ENCODE measurements at regions not wholly inside any gene's neighbourhood (a gene's known extent, or its start where the extent isn't known, plus 50 kb on each side); places are given as distances from the start of the nearest gene placed in this dataset.

DNA sequence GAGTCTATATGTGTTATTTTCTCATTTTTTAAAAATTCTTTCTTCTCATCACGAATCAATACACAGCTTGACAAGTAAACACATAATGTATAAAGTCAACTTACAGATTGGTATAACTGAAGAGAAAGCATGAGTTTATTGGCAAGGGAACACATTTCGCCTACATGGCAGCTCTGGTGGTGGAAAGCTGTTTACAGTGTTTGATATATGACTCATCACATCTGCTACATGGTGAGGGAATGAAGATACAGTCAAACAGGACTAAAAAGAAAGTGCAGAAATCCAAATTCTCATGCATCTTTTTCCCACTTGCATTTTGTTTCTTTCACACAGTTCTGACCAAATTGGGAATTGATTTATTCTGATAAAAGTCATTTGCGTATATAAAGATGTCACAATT lies 122.2 kb upstream of the ADGRL4 start:
- Histone ChIP-seq H3K36me3 (ENCODE audit: insufficient read depth, low read length) (no peaks in the 10 kb centered on the region), H3K4me3 (no peak overlapping the region), H3K9ac (ENCODE audit: insufficient read length) (no peak overlapping the region), H3K9me3 (ENCODE audit: low read depth, low read length) (no peaks in the 10 kb centered on the region), H3K27ac (no peak overlapping the region)
- DNase-seq (ENCODE audit: low read depth, low spot score): no peak
- TF ChIP-seq EZH2 (IDR thresholded peaks at IDR 0.05) (no peak), FOXP2 (optimal IDR thresholded peaks at IDR 0.05; ENCODE audit: control extremely low read depth, extremely low read length, insufficient read depth) (no peak), POLR2AphosphoS5 (IDR thresholded peaks at IDR 0.05; ENCODE audit: borderline replicate concordance, low read depth, low read length) (no peak)

DNA sequence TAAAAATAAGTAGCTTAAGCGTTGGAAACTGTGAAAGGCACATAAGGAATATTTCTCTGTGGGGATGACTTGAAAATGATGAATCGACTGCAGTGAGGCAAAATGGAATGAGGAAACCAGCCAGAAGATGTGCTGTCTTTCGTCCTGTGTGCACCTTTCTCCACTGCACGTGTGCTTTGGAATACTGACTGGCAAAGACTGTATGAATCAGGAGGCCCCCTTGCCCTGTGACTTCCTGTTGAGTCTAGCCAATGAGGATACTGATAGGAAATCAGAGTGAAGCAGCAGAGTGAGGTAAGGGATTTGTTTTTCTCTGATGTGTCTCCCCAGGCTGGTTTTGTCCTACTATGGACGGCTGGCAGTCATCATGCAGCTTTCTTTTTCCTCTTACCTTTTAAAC lies 118.2 kb upstream of the ADGRL4 start:
- H3K36me3 ChIP-seq (ENCODE audit: insufficient read depth, low read length): no peaks in the 10 kb centered on the region
- no peaks in the 10 kb centered on the region for H3K9me3 ChIP-seq (ENCODE audit: low read depth, low read length)
- TF ChIP-seq POLR2AphosphoS5 (IDR thresholded peaks at IDR 0.05; ENCODE audit: borderline replicate concordance, low read depth, low read length) (no peak), FOXP2 (optimal IDR thresholded peaks at IDR 0.05; ENCODE audit: control extremely low read depth, extremely low read length, insufficient read depth) (no peak), EZH2 (IDR thresholded peaks at IDR 0.05) (no peak)
- H3K27ac ChIP-seq: no peak overlapping the region
- H3K4me3 ChIP-seq: no peak overlapping the region
- DNase-seq (ENCODE audit: low read depth, low spot score): no peak
- no peak overlapping the region for H3K9ac ChIP-seq (ENCODE audit: insufficient read length)

DNA sequence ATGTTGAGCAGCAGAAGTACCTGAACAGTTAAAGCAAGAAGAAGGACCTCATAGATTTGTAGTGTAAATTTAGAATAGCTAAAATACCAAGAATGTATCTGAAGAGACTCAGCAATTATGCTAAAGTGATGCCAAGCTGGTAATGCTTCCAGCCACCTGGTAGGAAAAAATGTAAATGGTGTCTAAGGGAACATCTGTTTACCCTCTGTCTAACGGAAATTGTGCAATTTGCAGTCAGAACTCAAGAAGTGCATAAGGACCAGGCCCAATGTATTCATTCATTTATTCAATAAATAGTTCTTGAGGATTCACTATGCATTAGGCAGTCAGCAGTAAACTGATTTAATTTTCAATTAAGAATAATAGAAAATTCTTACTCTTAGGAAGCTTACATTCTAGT lies 116.0 kb upstream of the ADGRL4 start:
- Histone ChIP-seq H3K27ac (no peak overlapping the region), H3K9me3 (ENCODE audit: low read depth, low read length) (no peaks in the 10 kb centered on the region), H3K36me3 (ENCODE audit: insufficient read depth, low read length) (no peaks in the 10 kb centered on the region), H3K4me3 (no peak overlapping the region), H3K9ac (ENCODE audit: insufficient read length) (no peak overlapping the region)
- DNase-seq (ENCODE audit: low read depth, low spot score): no peak
- no peak for TF ChIP-seq EZH2 (IDR thresholded peaks at IDR 0.05)
- TF ChIP-seq POLR2AphosphoS5 (IDR thresholded peaks at IDR 0.05; ENCODE audit: borderline replicate concordance, low read depth, low read length): no peak
- TF ChIP-seq FOXP2 (optimal IDR thresholded peaks at IDR 0.05; ENCODE audit: control extremely low read depth, extremely low read length, insufficient read depth): no peak

DNA sequence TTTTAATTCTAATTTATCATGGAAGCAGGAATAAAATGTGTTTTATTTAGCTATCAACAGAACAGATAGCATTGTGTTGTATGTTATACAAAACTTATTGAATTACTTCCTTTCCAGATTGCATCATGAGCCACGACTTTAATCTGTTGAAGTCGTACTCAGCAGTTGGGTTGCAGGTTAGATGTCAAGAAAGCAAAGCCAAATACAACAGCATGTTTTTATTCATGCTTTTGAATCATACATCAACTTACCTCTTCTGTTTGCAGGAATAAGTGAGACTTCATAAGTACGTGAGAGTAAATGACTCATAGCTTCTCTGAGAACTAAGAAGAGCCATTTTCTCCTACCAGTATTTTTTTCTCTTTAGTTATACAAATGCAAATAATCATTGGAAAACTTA lies 110.8 kb upstream of the ADGRL4 start:
- Histone ChIP-seq H3K27ac (no peak overlapping the region), H3K36me3 (ENCODE audit: insufficient read depth, low read length) (no peaks in the 10 kb centered on the region), H3K9ac (ENCODE audit: insufficient read length) (no peak overlapping the region), H3K9me3 (ENCODE audit: low read depth, low read length) (no peaks in the 10 kb centered on the region), H3K4me3 (no peak overlapping the region)
- TF ChIP-seq FOXP2 (optimal IDR thresholded peaks at IDR 0.05; ENCODE audit: control extremely low read depth, extremely low read length, insufficient read depth): no peak
- TF ChIP-seq POLR2AphosphoS5 (IDR thresholded peaks at IDR 0.05; ENCODE audit: borderline replicate concordance, low read depth, low read length): no peak
- TF ChIP-seq EZH2 (IDR thresholded peaks at IDR 0.05): no peak
- no peak for DNase-seq (ENCODE audit: low read depth, low spot score)

DNA sequence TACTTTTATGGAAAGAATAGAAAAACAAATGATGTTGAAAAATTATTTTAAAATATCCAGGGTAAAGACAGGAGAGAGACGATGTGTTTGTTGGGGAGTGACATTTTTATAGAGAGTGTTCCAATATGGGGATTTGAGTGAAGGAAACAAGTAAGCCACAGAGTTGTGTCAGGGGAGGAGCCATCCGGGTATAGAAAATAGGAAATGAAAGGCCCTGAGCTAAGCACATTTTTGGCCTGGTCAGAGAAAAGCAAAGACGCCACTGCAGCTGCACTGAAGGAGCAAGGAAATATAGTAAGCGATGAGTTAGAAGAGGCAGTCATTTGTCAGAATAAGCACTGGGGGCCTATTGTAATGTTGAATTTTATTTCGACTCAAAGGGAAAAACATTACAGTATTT lies 107.3 kb upstream of the ADGRL4 start:
- TF ChIP-seq EZH2 (IDR thresholded peaks at IDR 0.05) (no peak), POLR2AphosphoS5 (IDR thresholded peaks at IDR 0.05; ENCODE audit: borderline replicate concordance, low read depth, low read length) (no peak), FOXP2 (optimal IDR thresholded peaks at IDR 0.05; ENCODE audit: control extremely low read depth, extremely low read length, insufficient read depth) (no peak)
- Histone ChIP-seq H3K9me3 (ENCODE audit: low read depth, low read length) (no peaks in the 10 kb centered on the region), H3K4me3 (no peak overlapping the region), H3K27ac (no peak overlapping the region), H3K9ac (ENCODE audit: insufficient read length) (no peak overlapping the region), H3K36me3 (ENCODE audit: insufficient read depth, low read length) (no peaks in the 10 kb centered on the region)
- DNase-seq (ENCODE audit: low read depth, low spot score): no peak

DNA sequence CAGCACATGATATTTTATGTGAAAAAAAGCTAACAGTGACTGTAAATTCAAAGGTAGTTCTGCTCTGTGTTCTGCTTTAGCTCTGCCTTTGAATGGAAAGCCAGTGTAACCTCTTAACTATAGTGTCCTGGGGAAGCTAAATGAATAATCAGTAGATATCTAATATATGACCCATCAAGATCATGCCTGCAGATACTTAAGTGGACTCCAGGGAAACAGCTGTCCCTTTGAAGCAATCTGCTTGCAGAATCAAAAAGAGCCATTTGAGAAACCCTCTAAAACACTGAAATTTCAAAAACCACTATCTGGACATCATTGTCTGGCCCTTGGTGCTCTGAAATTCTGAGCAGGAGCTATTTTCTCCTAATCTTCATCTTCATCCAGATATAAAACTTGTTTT lies 104.2 kb upstream of the ADGRL4 start:
- Histone ChIP-seq H3K9me3 (ENCODE audit: low read depth, low read length) (no peaks in the 10 kb centered on the region), H3K36me3 (ENCODE audit: insufficient read depth, low read length) (no peaks in the 10 kb centered on the region), H3K27ac (no peak overlapping the region), H3K9ac (ENCODE audit: insufficient read length) (no peak overlapping the region), H3K4me3 (no peak overlapping the region)
- TF ChIP-seq POLR2AphosphoS5 (IDR thresholded peaks at IDR 0.05; ENCODE audit: borderline replicate concordance, low read depth, low read length): no peak
- no peak for TF ChIP-seq EZH2 (IDR thresholded peaks at IDR 0.05)
- no peak for TF ChIP-seq FOXP2 (optimal IDR thresholded peaks at IDR 0.05; ENCODE audit: control extremely low read depth, extremely low read length, insufficient read depth)
- DNase-seq (ENCODE audit: low read depth, low spot score): no peak

- no peak overlapping the region for H3K27ac ChIP-seq
- no peak overlapping the region for H3K4me3 ChIP-seq
- no peak overlapping the region for H3K9ac ChIP-seq (ENCODE audit: insufficient read length)
- DNase-seq (ENCODE audit: low read depth, low spot score): no peak
- H3K36me3 ChIP-seq (ENCODE audit: insufficient read depth, low read length): no peaks in the 10 kb centered on the region
- TF ChIP-seq EZH2 (IDR thresholded peaks at IDR 0.05) (no peak), FOXP2 (optimal IDR thresholded peaks at IDR 0.05; ENCODE audit: control extremely low read depth, extremely low read length, insufficient read depth) (no peak), POLR2AphosphoS5 (IDR thresholded peaks at IDR 0.05; ENCODE audit: borderline replicate concordance, low read depth, low read length) (no peak)
- no peaks in the 10 kb centered on the region for H3K9me3 ChIP-seq (ENCODE audit: low read depth, low read length)
Measured at GRCh38 chr1:79109445-79109844, 102.9 kb upstream of the ADGRL4 start.

GRCh38 chr1:79105500-79105899 lies 99.0 kb upstream of the ADGRL4 start:
- H3K4me3 ChIP-seq: no peak overlapping the region

GRCh38 chr1:79104617-79105016 lies 98.1 kb upstream of the ADGRL4 start:
- Histone ChIP-seq H3K27ac (no peak overlapping the region), H3K36me3 (ENCODE audit: insufficient read depth, low read length) (no peaks in the 10 kb centered on the region), H3K4me3 (no peak overlapping the region), H3K9ac (ENCODE audit: insufficient read length) (no peak overlapping the region), H3K9me3 (ENCODE audit: low read depth, low read length) (no peaks in the 10 kb centered on the region)
- DNase-seq (ENCODE audit: low read depth, low spot score): no peak
- TF ChIP-seq FOXP2 (optimal IDR thresholded peaks at IDR 0.05; ENCODE audit: control extremely low read depth, extremely low read length, insufficient read depth): no peak

More at GRCh38 chr1:79105500-79105899, 99.0 kb upstream of the ADGRL4 start:
- H3K9ac ChIP-seq (ENCODE audit: insufficient read length): no peak overlapping the region
- DNase-seq (ENCODE audit: low read depth, low spot score): no peak
- no peaks in the 10 kb centered on the region for H3K9me3 ChIP-seq (ENCODE audit: low read depth, low read length)
- no peak overlapping the region for H3K27ac ChIP-seq
- no peaks in the 10 kb centered on the region for H3K36me3 ChIP-seq (ENCODE audit: insufficient read depth, low read length)
- no peak for TF ChIP-seq FOXP2 (optimal IDR thresholded peaks at IDR 0.05; ENCODE audit: control extremely low read depth, extremely low read length, insufficient read depth)
- TF ChIP-seq POLR2AphosphoS5 (IDR thresholded peaks at IDR 0.05; ENCODE audit: borderline replicate concordance, low read depth, low read length): no peak
- no peak for TF ChIP-seq EZH2 (IDR thresholded peaks at IDR 0.05)

All from SK-N-MC (cell line).